ENCODE measurements at regions not wholly inside any gene's neighbourhood (a gene's known extent, or its start where the extent isn't known, plus 50 kb on each side); places are given as distances from the start of the nearest gene placed in this dataset.

DNA sequence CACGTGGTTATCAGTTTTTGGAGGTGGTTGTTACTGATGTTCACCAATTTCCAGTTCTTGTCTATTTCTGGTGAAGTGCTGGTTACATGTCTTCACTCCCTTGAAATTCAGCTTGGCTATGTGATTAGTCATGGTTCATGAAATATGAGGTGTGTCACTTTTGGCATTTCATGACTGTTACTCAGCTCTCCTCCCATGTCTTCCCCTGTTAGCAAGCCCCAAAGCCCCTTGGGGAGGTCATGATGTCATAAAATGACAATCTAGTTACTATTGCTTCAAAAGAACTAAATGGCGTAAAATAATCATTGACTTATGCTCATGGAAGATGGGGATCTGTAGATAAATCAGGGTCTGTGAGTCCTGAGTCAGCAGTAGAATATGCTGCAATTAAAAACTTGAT lies 425.1 kb downstream of the SETD4 start:
- no peak for DNase-seq

DNA sequence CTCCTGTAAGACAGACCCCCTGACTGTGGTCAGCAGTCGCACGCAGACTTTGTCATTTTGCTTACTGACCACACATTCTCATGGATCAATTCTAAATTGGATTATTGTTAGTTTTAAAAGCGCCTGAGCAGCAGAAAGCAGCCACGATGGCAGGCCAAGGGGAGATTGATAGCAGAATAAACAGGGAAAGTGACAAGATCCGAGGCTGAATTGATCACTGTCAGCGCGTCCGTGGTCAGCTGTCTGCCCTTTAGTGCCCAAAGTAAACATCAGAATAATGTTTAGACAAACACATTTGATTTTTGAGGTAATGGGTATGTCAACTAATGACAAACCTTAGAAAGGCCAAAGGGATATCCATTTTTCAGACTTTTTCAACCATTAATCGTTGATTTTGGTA lies 426.8 kb downstream of the SETD4 start:
- no peak for DNase-seq

- no peak for DNase-seq
Measured at GRCh38 chr21:35632711-35633110, 427.6 kb downstream of the SETD4 start.

- DNase-seq = no peak
Measured at GRCh38 chr21:35628316-35628715, 432.0 kb downstream of the SETD4 start.

- no peak for DNase-seq
Measured at GRCh38 chr21:35627462-35627861, 432.9 kb downstream of the SETD4 start.

DNA sequence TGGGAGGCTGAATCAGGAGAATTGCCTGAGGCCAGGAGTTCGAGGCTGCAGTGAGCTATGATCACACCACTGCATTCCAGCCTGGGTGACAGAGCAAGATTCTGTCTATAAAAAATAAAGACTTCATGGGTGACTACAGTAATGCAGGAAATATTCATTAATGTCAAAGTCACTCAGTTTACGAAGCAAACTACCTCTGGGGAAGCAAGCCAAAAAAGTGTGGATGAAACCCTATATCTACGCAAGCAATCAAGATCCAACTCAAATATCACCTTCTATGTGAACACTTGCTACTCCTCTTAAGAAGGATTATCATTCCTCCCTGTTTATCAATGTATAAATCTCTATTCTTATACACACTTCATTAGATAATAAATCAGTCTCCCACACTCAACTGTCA lies 434.8 kb downstream of the SETD4 start:
- no peak for DNase-seq

- no peak for DNase-seq
Measured at GRCh38 chr21:35624901-35625300, 435.4 kb downstream of the SETD4 start.

GRCh38 chr21:35622612-35623011 lies 437.7 kb downstream of the SETD4 start:
- DNase-seq = no peak

DNA sequence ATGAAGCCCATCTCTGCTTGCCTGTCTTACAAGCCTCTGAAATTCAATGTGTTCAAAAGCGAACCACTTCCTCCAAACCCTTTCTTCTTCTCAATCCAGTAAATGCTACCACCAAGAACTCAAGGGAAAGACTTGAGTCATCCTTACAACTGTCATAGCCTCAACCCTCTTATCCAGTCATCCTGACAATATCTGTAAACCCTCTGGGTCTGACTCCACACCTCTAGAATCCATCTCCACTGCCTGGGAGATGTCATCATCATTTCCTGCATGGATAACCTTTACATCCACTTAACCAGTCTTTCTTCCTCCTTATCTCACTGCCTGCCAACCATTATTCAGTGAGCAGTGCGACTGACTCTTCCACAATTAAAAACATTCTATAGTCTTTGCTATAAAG lies 441.1 kb downstream of the SETD4 start:
- DNase-seq = no peak

DNA sequence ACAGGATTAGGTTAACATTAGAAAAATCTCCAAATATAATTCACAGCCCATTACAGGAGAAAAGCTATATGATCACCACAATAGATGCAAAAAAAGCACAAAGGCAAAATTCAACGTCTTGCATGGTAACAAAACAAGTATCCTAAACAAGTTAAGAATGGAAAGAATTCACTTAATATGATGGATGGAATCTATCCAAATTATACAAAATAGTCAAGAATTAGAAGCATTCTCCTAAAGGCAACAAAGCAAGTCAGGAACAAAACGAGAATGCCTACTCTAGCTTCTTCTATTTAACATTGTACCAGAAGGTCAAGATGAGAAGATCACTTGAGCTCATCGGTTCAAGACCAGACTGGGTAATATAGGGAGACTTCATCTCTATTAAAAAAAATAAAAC lies 442.8 kb downstream of the SETD4 start:
- no peak for DNase-seq

DNA sequence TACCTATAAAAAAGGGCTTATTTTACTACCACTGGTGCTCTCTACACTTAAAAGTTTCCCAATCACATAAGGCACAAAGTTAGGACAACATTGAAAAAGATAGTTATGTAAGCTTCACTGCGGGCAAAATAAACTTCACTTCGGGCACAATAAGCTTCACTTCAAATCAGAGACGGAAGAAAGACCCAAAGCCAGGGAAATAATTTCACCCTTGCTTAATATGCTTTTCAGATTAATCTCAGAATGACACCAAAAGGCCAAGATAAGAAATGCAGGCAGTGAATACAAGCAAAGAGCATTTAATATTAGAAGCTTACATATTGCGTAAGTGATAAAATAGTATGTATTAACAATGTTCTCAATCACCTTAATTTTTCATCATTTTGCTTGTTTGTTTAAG lies 444.2 kb downstream of the SETD4 start:
- no peak for DNase-seq

DNA sequence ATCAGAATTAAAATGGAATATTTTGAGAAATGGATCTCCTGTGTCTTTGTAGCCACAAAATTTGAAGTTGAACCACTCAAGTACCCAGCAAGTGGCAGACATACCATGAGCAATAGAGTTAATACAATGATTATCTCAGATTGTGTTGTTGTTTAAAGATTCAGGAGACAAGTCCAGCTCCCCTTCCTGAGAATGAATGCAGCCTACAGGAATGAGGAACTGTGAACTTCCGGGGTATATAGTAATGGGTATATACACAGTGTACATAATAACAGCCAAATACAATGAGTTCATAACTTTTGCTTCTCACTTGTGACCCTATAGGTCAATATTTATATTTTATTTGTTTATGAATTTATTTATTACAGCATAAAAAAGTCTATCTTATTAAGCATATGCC lies 445.0 kb downstream of the SETD4 start:
- DNase-seq = no peak

- no peak for DNase-seq
Measured at GRCh38 chr21:35614396-35614921, 445.9 kb downstream of the SETD4 start.

DNA sequence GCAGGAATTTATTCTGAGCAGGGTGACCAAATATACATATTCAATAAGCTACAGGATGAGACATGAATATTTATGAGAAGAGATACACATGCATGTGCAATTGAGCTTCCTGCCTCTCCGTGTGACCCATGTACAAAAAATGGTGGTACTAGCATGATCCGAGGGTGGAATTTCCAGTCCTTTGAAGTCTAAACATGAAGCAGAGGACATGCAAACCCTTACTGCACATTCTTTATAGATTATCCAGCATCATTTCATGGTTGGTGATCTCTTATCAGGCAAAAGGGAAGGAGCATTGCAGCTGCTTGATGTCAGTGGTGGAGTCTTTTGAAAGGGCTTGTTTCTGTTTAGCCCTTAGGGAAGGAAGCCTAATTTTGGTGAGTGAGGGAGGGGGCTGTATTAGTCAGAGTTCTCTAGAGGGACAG lies 448.6 kb downstream of the SETD4 start:
- no peak for DNase-seq

DNA sequence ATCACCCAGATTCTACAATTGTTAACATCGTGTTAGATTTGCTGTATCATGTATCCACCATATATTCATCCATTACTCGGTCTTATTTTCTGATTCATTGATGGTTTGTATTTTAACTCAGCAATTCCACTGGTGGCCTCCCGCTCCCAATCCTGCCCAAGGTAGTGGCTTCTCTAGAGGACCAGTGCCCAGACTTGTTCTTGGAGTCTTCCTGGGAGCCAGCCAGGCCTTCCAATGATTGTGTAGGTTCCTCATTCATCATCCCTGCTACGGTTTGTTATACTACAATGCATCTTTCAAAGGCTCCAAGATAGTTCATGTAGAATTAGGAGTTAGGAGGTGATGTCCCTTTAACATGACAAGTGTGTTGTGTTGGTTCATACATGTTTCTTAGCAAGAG lies 451.1 kb downstream of the SETD4 start:
- no peak for DNase-seq

DNA sequence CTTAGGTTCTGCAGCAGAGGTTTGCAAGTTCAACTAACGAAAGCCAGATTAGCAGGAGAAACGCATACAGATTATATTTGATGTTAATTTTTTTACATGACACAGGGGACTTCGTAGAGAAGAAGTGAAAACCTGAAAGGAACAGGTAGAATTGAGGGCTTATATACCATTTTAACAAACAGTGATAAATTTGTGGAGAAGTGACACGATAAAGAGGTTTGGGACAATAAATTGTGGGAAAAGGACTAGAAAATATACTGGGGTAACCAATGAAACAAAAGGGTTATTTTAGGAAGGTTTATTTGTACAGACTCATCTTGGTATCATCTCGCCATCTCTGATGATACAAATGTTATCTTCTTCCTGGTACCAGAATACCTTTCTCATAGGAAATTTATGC lies 452.9 kb downstream of the SETD4 start:
- DNase-seq = no peak

- no peak for DNase-seq
Measured at GRCh38 chr21:35606578-35606977, 453.7 kb downstream of the SETD4 start.

- no peak for DNase-seq
Measured at GRCh38 chr21:35606146-35606545, 454.2 kb downstream of the SETD4 start.

DNA sequence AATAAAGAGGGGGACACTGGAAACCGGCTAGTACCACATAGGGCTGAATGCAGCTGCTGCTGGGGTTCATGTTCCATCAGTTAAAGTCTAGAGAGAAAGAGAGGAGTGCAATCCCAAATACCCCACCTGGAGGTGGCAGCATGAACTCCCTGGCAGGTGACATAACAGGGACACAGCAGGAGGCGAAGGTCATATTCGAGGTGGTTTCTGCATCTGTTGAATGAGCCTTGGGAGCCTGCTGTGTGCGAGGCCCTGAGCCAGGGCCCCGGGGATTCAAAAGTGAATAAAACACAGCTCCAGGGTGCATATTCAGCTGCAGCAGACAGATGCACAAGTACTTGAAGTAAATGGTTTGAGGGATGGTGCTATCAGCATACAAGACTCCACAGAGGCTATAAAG lies 456.8 kb downstream of the SETD4 start:
- no peak for DNase-seq

GRCh38 chr21:35602811-35603362 lies 457.4 kb downstream of the SETD4 start:
- DNase-seq = no peak

- no peak for DNase-seq
Measured at GRCh38 chr21:35601211-35601610, 459.1 kb downstream of the SETD4 start.

DNA sequence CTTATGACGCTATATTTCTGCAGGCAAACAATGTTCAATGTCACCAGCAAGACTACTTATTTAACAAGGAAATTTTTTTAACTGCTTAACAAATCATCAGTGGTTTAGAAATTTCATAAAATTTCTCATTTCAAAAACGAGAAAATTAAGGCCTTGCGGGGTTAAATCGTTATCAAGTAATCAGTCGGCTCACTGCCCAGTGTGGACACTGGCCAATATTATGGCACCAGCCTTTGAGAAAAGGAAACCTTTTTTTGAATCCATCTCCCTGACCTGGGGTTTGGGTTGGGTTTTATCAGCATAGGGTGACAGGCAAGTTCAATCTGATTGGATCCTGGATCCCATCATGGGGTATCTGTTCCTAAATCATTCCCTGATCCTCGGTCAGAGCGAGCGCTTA lies 461.2 kb downstream of the SETD4 start:
- DNase-seq = no peak

- DNase-seq = no peak
Measured at GRCh38 chr21:35597750-35598339, 462.5 kb downstream of the SETD4 start.

- DNase-seq = no peak
Measured at GRCh38 chr21:35594905-35595304, 465.4 kb downstream of the SETD4 start.

DNA sequence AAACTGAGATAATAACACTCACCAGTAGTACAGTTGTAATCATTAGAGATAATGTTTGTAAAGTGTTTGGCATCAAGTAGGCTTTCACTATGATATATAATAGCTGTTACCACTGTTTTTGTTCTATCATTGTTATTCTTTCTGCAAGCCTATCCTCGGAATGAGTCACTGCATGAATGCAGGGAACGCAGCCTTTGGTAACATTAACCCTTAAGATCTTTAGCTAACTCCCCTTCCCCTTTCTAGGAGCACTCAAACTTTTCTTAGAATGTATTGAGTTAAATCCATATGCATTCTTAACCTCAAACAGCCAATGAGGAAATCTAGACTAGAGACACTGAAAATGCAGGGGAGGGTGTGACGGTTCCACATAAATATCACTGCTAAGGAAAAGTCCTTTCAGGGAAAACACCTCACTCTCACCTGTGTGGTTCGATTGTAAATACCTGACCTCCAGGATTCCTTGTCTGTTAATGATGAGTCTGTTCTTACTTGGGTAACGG lies 467.3 kb downstream of the SETD4 start:
- no peak for DNase-seq

All from NCI-H82 (cell line).